Prostate gland (tissue), 2 donors: ENCODE measurements at regions not wholly inside any gene's neighbourhood (a gene's known extent, or its start where the extent isn't known, plus 50 kb on each side); places are given as distances from the start of the nearest gene placed in this dataset.
"Not testable (repeated sequence)": the region's sequence is repeated elsewhere in the genome, so short reads cannot be mapped to it uniquely, and the experiment has no call there.

Experiments
- CTCF ChIP-seq, 4 experiments: fragments of 200-600 bp in 2 of 4; fragments of 450-650 bp in 2 of 4; sonication (generic) in 2 of 4; IDR thresholded peaks; 1 replicate in 3 of 4; 2 replicates in 1 of 4; pipeline ENCODE4 v1.5.1; 2016 to 2019; ENCODE audit warnings: antibody characterized with exemption in 4 of 4, mild to moderate bottlenecking in 2 of 4, moderate library complexity in 2 of 4
- POLR2AphosphoS5 ChIP-seq: sonication (generic); formaldehyde crosslinking; IDR thresholded peaks from one replicate; pipeline ENCODE4 v1.6.1; 2017; ENCODE audit warnings: antibody characterized with exemption

GRCh38 chr3:195958736-195959135 lies 50.4 kb upstream of the TNK2 start:
- not testable (repeated sequence) for TF ChIP-seq CTCF (IDR thresholded peaks at IDR 0.05); POLR2AphosphoS5
